SU-DHL-6 (cell line): ENCODE measurements at regions not wholly inside any gene's neighbourhood (a gene's known extent, or its start where the extent isn't known, plus 50 kb on each side); places are given as distances from the start of the nearest gene placed in this dataset.

Source experiments
- EZH2phosphoT487 ChIP-seq: fragments of 200-600 bp; sonication (generic), shearing (Covaris generic); conservative IDR thresholded peaks from 2 replicates; pipeline ENCODE4 v1.6.1; 2018; ENCODE audit warnings: mild to moderate bottlenecking, antibody characterized with exemption, low read length, moderate library complexity, mixed read lengths
- TF ChIP-seq, protein P1 (sequence below): fragments of 200-600 bp; sonication (generic); IDR thresholded peaks from one replicate; pipeline ENCODE4 v1.5.1; 2017; ENCODE audit warnings: antibody characterized with exemption, mild to moderate bottlenecking, low read length, moderate library complexity; ENCODE audit not compliant: insufficient read depth, poor library complexity, severe bottlenecking

DNA sequence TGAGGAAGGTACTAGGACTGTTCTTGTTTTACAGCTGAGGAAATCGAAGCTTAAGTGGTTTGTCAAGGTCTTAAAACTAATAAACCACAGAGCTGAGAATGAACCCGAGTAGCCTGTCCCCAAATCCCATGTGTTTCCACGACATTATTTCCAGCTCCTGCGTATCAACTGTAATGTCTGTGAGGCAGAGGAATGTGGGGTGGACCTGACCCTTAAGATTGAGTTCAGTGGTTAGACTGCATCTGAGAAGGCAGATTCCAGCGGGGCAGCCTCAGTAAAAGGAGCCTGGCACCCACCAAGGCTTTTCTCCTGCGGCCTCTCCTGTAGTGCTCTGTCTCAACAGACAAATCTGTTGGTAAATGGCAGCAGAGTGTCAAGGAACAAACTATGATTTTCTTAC lies 81.9 kb upstream of the TMEM178A start:
- TF ChIP-seq, protein P1, sequence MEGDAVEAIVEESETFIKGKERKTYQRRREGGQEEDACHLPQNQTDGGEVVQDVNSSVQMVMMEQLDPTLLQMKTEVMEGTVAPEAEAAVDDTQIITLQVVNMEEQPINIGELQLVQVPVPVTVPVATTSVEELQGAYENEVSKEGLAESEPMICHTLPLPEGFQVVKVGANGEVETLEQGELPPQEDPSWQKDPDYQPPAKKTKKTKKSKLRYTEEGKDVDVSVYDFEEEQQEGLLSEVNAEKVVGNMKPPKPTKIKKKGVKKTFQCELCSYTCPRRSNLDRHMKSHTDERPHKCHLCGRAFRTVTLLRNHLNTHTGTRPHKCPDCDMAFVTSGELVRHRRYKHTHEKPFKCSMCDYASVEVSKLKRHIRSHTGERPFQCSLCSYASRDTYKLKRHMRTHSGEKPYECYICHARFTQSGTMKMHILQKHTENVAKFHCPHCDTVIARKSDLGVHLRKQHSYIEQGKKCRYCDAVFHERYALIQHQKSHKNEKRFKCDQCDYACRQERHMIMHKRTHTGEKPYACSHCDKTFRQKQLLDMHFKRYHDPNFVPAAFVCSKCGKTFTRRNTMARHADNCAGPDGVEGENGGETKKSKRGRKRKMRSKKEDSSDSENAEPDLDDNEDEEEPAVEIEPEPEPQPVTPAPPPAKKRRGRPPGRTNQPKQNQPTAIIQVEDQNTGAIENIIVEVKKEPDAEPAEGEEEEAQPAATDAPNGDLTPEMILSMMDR: no peak
- no peak for TF ChIP-seq EZH2phosphoT487
